ENCODE measurements at regions not wholly inside any gene's neighbourhood (a gene's known extent, or its start where the extent isn't known, plus 50 kb on each side); places are given as distances from the start of the nearest gene placed in this dataset.

- no peak for DNase-seq
- ATAC-seq: no peak
- intact Hi-C loops (cut with DNase I, micrococcal nuclease): no loop called here
Observed at GRCh38 chr3:113157408-113158030, 53.8 kb upstream of the BOC start.

GRCh38 chr3:113158171-113158570, 53.2 kb upstream of the BOC start:
- DNase-seq: no peak
- peak; percentile 21 for ATAC-seq
- intact Hi-C loops (cut with DNase I, micrococcal nuclease): no loop called here
